OCI-LY7 (cell line): ENCODE measurements at regions not wholly inside any gene's neighbourhood (a gene's known extent, or its start where the extent isn't known, plus 50 kb on each side); places are given as distances from the start of the nearest gene placed in this dataset.
"Not testable (repeated sequence)": the region's sequence is repeated elsewhere in the genome, so short reads cannot be mapped to it uniquely, and the experiment has no call there.

Experiments used
- CTCF ChIP-seq: fragments of 200-600 bp; sonication (generic); conservative IDR thresholded peaks from 2 replicates; pipeline ENCODE4 v1.5.1; 2014; ENCODE audit warnings: mild to moderate bottlenecking, antibody characterized with exemption, low read length, moderate library complexity, mixed read lengths
- EZH2phosphoT487 ChIP-seq: fragments of 200-600 bp; sonication (generic); IDR thresholded peaks from 2 replicates; pipeline ENCODE4 v1.6.1; 2018; ENCODE audit warnings: low read depth, borderline replicate concordance, mild to moderate bottlenecking, mixed run types, antibody characterized with exemption, low read length, moderate library complexity, mixed read lengths

DNA sequence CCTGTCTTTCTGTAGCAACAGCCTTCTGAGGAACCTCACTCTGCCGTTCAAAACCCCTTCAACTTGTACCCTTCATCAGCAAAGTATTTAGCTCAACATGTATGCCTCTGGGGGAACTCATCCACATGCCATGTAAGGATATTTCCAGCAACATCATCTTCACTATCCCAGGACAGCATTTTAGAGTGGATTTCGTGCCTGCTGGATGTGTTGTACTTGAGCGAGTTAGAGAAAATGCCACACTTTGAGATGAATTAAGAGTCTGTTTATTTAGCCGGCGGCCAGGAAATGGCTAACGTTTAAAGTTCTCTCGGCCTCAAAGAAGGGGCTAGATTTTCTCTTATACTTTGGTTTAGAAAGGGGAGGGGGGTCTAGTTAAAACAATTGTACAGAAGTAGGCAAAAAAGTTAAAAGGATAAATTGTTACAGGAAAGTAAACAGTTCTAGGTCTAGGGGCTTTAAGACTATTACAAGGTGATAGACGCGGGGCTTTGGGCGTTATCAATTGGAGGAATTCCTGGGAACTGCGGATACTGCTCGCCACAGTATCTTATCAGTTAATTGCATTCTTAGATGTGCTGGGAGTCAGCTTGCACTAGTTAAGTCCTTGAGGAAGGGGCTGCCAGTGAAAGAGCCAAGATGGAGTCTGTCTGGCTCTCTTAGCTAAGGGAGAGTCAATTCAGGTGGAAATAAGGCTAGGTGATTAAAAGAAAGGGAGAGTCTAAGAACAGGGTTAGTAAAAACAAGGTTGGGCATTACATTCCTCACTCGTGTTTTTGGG, 95.0 kb downstream of the ALG1L2 start:
- not testable (repeated sequence) for TF ChIP-seq CTCF, EZH2phosphoT487
